Colonic mucosa (tissue), 4 donors: ENCODE measurements at regions not wholly inside any gene's neighbourhood (a gene's known extent, or its start where the extent isn't known, plus 50 kb on each side); places are given as distances from the start of the nearest gene placed in this dataset.
"Not testable (repeated sequence)": the region's sequence is repeated elsewhere in the genome, so short reads cannot be mapped to it uniquely, and the experiment has no call there.

Source experiments
- DNase-seq: peaks from one replicate; pipeline ENCODE4 v3.0.0-alpha.2; 2020
- H3K27ac ChIP-seq: fragments of 200-600 bp; one replicate; pipeline ENCODE4 v1.8.0; 2021
- H3K27me3 ChIP-seq: fragments of 200-600 bp; one replicate; pipeline ENCODE4 v1.8.0; 2021
- H3K36me3 ChIP-seq: fragments of 200-600 bp; one replicate; pipeline ENCODE4 v1.8.0; 2021
- H3K4me1 ChIP-seq: fragments of 200-600 bp; one replicate; pipeline ENCODE4 v1.8.0; 2021; ENCODE audit warnings: mild to moderate bottlenecking
- H3K4me3 ChIP-seq: fragments of 200-600 bp; one replicate; pipeline ENCODE4 v1.8.0; 2021
- H3K9ac ChIP-seq, 2 donors: one replicate each; pipeline ENCODE4 v1.7.0; 2013; ENCODE audit warnings: control low read depth in 2 of 2, low read depth in 2 of 2, low read length in 2 of 2
- H3K9me3 ChIP-seq: fragments of 200-600 bp; one replicate; pipeline ENCODE4 v1.8.0; 2021
- CTCF ChIP-seq: fragments of 200-600 bp; IDR thresholded peaks from one replicate; pipeline ENCODE4 v1.8.0; 2022; ENCODE audit warnings: antibody characterized with exemption, mild to moderate bottlenecking
- intact Hi-C: fragments of 100-400 bp; cut with DNase I; formaldehyde crosslinking; loops from one replicate; pipeline ENCODE4 v1.14.1; 2022
- donor health status: healthy.
- donor health status: DM: no; HTN: no; CAD: no.
- donor health status: DM: no; HTN: no; CAD: no.

GRCh38 chr4:133273401-133273800 is 124.3 kb downstream of the PCDH10 start:
- Histone ChIP-seq H3K4me3 (no peak overlapping the region), H3K9ac (no peak overlapping the region), H3K9me3 (no peaks in the 10 kb centered on the region), H3K36me3 (no peaks in the 10 kb centered on the region), H3K27ac (no peak overlapping the region), H3K27me3 (no peaks in the 10 kb centered on the region), H3K4me1 (no peaks in the 10 kb centered on the region)
- intact Hi-C loops: no loop called here
- no peak for TF ChIP-seq CTCF
- DNase-seq: no peak

GRCh38 chr4:133270021-133270570 is 121.0 kb downstream of the PCDH10 start:
- no peak for TF ChIP-seq CTCF
- no peaks in the 10 kb centered on the region for H3K9me3 ChIP-seq
- DNase-seq: no peak
- no peaks in the 10 kb centered on the region for H3K4me1 ChIP-seq
- no peak overlapping the region for H3K27ac ChIP-seq
- intact Hi-C loops: no loop called here
- H3K4me3 ChIP-seq: no peak overlapping the region
- no peaks in the 10 kb centered on the region for H3K27me3 ChIP-seq
- H3K36me3 ChIP-seq: no peaks in the 10 kb centered on the region
- no peak overlapping the region for H3K9ac ChIP-seq

GRCh38 chr4:133268205-133268604 is 119.1 kb downstream of the PCDH10 start:
- Histone ChIP-seq H3K4me1 (no peaks in the 10 kb centered on the region), H3K27me3 (no peaks in the 10 kb centered on the region)
- intact Hi-C loops: no loop called here

GRCh38 chr4:133267506-133267905 is 118.4 kb downstream of the PCDH10 start:
- H3K4me3 ChIP-seq, H3K27me3 ChIP-seq, H3K36me3 ChIP-seq, H3K4me1 ChIP-seq, intact Hi-C loops, H3K9ac ChIP-seq, DNase-seq, H3K9me3 ChIP-seq, H3K27ac ChIP-seq: not testable (repeated sequence)

More at GRCh38 chr4:133268205-133268604, 119.1 kb downstream of the PCDH10 start:
- Histone ChIP-seq H3K9me3 (no peaks in the 10 kb centered on the region), H3K4me3 (no peak overlapping the region), H3K36me3 (no peaks in the 10 kb centered on the region), H3K27ac (no peak overlapping the region), H3K9ac (no peak overlapping the region)
- TF ChIP-seq CTCF: no peak
- no peak for DNase-seq

GRCh38 chr4:133266966-133267365 is 117.9 kb downstream of the PCDH10 start:
- H3K27ac ChIP-seq, H3K9me3 ChIP-seq, H3K36me3 ChIP-seq, H3K27me3 ChIP-seq, H3K4me1 ChIP-seq, DNase-seq, H3K4me3 ChIP-seq, intact Hi-C loops, H3K9ac ChIP-seq: not testable (repeated sequence)

- H3K9me3 ChIP-seq, H3K4me3 ChIP-seq, H3K27me3 ChIP-seq, H3K27ac ChIP-seq, H3K4me1 ChIP-seq, H3K36me3 ChIP-seq, intact Hi-C loops, H3K9ac ChIP-seq, DNase-seq: not testable (repeated sequence)
These were observed 115.2 kb downstream of the PCDH10 start for GRCh38 chr4:133264251-133264650.

- H3K4me1 ChIP-seq: no peaks in the 10 kb centered on the region
- H3K4me3 ChIP-seq: no peak overlapping the region
- intact Hi-C loops: no loop called here
- H3K9me3 ChIP-seq: no peaks in the 10 kb centered on the region
- H3K36me3 ChIP-seq: no peaks in the 10 kb centered on the region
- H3K9ac ChIP-seq: no peak overlapping the region
- no peaks in the 10 kb centered on the region for H3K27me3 ChIP-seq
- DNase-seq: no peak
- H3K27ac ChIP-seq: no peak overlapping the region
- no peak for TF ChIP-seq CTCF
These were observed 114.0 kb downstream of the PCDH10 start for GRCh38 chr4:133263104-133263503.
